GM19463 (cell line): ENCODE measurements at regions not wholly inside any gene's neighbourhood (a gene's known extent, or its start where the extent isn't known, plus 50 kb on each side); places are given as distances from the start of the nearest gene placed in this dataset.

Source experiments
- ATAC-seq: cut with Tn5 transposase; IDR thresholded peaks from one replicate; pipeline ENCODE4 v1.9.1; 2021; ENCODE audit warnings: mild to moderate bottlenecking, moderate library complexity; ENCODE audit not compliant: unreplicated experiment

DNA sequence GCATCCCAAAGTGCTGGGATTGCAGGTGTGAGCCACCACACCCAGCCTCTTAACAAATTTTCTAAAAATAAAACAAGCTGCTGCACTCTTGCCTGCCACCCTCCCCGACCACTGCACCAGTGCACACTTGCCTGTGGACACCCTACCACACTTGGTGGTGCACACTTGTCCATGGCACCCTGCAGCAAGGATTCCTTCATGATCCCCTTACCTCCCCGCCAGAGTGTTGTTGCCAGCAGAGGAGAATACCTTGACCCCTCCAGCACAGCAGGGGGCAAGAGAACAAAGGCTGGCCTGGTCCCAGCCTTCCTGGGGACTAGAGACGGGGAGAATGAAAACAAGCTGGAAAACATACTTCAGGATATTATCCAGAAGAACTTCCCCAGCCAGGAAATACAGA is 65.9 kb upstream of the KCND2 start:
- ATAC-seq: no peak

DNA sequence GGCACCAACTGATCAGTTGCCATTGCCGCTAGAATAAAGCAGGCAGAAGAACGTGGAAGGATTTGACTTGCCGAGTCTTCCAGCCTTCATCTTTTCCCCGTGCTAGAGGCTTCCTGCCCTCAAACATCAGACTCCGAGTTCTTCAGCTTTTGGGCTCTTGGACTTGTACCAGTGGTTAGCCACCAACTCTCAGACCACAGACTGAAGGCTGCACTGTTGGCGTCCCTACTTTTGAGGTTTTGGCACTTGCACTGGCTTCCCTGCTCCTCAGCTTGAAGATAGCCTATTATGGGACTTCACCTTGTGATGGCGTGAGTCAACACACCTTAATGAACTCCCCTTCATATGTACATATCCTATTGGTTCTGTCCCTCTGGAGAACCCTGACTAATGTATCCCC is 57.3 kb upstream of the KCND2 start:
- no peak for ATAC-seq

DNA sequence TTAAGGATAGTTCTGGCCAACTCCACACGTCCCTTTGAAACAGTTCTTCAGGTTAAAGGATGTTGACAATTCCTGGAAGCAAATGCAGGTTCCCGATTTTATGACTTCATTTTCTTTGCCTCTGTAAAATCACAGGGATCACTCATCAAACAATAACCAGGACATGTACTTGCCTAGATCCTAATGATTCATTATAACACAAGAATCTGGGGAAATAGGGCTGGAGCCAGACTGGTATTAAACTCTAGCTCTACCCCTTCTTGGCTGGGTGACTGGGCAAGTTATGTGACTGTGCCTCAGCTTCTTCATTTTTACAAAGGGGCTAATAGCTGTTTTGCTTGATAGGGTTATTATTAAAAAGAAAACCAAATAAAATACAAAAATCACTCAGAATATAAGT is 56.0 kb upstream of the KCND2 start:
- ATAC-seq: no peak

DNA sequence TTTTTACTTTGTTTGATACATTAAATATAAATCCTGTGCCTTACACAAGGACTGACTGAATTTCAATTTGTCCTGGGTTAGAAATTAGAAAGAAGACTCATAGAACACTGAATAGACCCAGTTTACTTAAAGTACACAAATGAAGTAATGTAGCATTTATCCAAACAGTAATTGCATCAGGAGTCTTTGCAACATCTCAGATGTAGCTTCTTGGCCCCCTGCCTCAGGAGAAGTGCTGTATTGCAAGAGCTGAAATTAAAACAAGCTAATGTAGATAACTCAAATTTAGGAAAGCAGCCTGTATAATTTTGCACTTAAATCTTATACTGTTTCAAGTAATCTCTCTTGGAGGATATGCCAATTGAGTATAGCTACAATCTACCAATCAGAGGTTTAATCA is 54.3 kb upstream of the KCND2 start:
- ATAC-seq: no peak

DNA sequence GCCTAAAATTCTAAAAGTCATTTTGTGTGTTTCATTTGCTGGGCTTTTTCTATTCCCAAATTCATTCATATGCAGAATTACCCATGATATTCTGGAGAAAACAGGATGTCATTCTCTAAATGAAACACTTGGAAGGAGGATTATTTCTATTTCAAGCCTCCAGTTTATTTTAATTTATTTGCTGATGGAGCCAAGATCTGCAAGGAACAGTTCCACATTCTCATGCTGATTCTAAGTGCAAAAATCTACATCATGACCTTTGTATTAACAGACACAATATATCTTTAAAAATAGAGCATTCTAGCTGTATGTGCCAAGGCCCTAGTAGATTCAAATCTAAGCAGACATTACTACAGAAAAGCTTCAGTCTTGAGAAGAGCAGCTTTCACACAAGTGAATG is 51.3 kb upstream of the KCND2 start:
- ATAC-seq: no peak
